ENCODE measurements at regions not wholly inside any gene's neighbourhood (a gene's known extent, or its start where the extent isn't known, plus 50 kb on each side); places are given as distances from the start of the nearest gene placed in this dataset.

DNA sequence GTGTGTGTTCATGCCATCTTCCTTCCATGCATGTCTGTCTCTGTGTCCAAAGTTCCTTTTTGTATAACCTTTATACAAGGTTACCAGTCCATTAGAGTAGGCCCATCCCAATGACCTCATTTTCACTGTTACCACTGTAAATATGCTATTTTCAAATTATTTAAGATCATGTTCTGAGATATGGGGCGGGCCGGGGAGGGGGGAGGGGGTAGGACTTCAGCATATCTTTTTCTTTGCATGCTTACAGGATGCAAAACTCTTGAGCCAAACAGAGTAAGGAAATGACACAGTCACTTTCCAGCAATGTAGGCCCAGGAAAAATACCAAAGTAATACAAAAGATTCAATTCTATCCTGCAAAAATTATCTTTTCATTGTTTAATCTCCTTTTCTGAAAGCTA is 124.1 kb upstream of the HNRNPA3 start:
- DNase-seq = no peak

GRCh38 chr2:177090967-177091366 is 121.6 kb upstream of the HNRNPA3 start:
- no peak for DNase-seq

DNA sequence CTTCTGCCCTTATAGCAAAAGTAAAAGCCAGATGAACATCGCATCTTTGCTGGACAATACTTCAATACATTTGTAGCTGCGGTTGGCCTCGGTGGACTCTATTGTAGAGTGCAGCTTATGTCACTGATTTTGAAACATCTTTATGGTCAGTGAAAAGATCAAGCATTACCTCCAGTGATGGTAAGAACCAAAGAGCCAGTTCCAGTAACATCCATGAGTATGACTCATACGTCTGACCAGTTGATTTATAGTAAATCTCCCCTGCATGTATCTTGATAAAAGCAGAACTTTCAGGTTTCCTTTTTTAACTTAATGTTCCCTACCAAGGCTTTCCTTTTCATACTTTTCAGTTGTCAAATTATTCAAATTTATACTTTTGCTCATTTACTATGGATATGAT is 119.2 kb upstream of the HNRNPA3 start:
- no peak for DNase-seq

GRCh38 chr2:177098001-177098613 is 114.5 kb upstream of the HNRNPA3 start:
- DNase-seq = no peak

GRCh38 chr2:177101930-177102329 is 110.7 kb upstream of the HNRNPA3 start:
- no peak for DNase-seq

- DNase-seq = peak; percentile 11
Measured at GRCh38 chr2:177106212-177106611, 106.4 kb upstream of the HNRNPA3 start.

DNA sequence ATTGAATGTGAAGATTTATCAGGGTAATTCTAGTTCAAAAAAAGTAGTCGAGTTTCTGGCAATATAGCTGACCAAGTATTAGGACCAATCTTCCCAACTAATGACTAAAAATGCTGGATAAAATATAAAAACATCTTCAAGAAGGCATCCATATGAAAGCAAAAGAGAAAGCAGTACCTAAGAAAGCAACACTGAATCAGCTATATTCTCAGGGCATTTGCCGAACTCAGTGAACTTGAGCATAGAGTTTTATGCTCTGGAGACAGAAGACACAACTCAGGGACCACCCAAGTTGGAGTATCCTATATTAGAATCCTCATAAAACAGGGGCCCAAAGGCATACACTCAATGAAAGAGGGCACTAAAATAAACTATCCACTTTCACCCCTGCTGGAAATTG is 103.7 kb upstream of the HNRNPA3 start:
- no peak for DNase-seq

- DNase-seq = no peak
Measured at GRCh38 chr2:177114712-177115111, 97.9 kb upstream of the HNRNPA3 start.

DNA sequence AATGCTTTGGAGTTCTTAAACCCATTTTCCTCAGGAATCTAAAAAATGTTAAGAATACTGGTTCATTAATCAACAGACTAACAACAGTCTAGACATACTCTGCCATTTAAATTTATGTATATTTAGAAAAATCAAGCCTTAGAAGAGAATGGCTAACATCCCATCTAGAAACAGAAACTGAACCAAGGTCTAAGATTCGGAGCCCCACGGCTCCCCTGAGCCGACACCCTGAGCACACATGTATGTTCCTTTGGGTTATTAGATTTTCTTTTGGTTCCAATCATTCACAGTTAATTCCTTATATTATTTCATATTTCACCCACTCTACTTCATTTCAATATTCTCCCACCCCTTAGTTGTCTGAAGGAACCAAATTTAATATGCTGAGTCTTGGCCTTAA is 94.8 kb upstream of the HNRNPA3 start:
- no peak for DNase-seq

GRCh38 chr2:177118636-177119035 is 94.0 kb upstream of the HNRNPA3 start:
- DNase-seq = no peak

GRCh38 chr2:177119099-177119498 is 93.5 kb upstream of the HNRNPA3 start:
- DNase-seq = no peak

DNA sequence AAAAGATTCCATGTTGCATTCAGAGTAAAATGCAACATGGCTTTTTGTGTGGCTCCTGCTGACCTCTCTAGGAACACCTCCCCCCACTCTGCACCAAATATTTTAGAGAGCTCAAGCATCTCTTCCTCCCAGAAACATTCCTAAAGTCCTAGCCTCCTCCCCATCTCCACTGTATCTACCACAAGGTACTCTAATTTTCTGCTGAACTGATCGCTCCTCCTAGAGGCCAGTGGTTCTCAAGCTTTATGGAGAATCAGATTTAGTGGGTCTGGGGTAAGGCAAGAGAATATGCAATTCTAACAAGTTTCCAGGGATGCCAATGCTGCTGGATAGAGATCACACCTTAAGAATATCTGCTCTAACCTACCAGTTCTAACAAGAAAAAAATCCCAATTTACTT is 89.5 kb upstream of the HNRNPA3 start:
- DNase-seq = no peak

- DNase-seq = no peak
Measured at GRCh38 chr2:177124371-177124770, 88.2 kb upstream of the HNRNPA3 start.

GRCh38 chr2:177127821-177128220 is 84.8 kb upstream of the HNRNPA3 start:
- DNase-seq = no peak

GRCh38 chr2:177129610-177130009 is 83.0 kb upstream of the HNRNPA3 start:
- no peak for DNase-seq

DNA sequence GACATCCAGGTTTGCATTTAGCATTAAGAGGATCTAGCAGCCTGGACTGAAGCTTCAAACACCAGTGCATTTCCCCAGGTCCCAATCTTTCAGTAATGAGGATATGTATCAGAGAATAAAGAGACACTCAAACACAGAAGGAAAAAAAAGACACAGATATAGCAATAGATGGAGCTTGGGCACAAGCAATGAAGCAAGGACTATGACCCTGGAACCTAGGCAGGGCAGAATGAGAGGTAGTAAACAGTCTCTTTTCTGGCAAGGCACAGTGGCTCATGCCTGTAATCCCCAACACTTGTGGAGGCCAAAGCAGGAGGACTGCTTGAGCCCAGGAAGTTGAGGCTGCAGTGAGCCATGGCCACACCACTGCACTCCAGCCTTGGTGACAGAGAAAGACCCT is 80.7 kb upstream of the HNRNPA3 start:
- DNase-seq = no peak

- DNase-seq = no peak
Measured at GRCh38 chr2:177138823-177139222, 73.8 kb upstream of the HNRNPA3 start.

DNA sequence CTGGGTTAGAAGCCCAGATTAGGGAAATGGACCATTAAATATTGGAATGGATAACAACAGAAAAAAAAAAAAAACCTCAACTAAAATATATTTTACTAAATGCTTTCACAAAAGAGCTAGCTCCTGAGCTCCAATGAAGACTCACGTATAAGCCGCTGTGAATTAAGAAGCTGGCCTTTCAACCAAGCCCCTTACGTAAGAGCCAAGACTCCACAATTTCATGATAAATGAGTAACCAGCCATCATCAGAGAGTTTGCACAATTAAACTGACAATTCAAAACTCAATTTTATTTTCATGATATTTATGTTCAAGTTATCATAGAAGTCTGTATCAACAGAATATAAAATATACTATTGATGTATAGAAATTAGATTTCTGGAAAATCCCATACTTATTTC is 70.7 kb upstream of the HNRNPA3 start:
- DNase-seq = no peak

DNA sequence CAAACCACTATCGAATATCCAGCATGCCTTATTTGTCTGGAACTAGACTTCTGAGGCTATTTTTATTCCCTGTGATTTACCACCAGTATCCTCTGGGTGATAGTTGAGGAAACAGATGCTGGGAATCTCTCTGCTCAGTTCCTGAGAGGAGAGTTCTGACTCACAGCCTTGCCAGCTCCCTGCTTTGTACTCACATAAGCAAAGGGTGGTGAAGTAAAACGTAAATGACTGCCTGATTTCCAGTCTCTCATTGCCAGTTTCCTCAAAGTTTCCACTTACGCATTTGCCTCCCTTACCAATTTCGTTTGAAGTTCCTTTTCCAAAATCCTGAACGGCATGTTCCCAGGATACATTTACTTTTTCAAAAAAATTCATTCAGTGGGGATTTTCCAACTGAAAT is 69.2 kb upstream of the HNRNPA3 start:
- DNase-seq = no peak

GRCh38 chr2:177147093-177147694 is 65.4 kb upstream of the HNRNPA3 start:
- DNase-seq = peak; percentile 61

DNA sequence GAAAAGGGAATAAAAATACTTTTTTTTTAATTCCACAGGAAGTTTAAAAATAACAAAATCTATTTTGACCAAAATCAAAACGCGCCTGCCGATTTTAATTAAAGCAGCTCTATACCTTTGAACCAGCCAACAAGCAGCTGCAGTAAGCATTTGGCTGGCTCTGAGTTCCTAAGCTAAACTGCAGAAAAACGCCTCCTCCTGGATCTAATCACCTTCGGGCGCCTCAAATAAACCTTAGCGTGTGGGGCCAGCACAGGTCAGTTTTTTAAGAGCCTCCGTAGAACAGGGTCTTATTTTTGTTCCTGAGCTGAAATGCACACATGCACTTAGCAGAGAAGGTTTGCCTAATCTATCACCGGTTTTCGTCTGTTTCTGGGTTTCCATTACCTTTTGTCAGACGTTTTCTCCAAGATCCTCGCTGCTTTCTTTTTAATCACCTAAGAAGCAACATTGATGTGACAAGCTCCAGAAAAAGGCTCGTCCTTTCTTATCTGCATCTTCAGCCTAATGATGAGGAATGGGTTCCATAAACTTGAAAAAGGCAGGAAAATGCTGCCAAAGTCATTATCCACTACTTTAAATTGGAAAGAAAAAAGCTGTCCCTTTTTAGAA is 64.7 kb upstream of the HNRNPA3 start:
- no peak for DNase-seq

- DNase-seq = peak; percentile 83
Measured at GRCh38 chr2:177148477-177149154, 64.0 kb upstream of the HNRNPA3 start.

DNA sequence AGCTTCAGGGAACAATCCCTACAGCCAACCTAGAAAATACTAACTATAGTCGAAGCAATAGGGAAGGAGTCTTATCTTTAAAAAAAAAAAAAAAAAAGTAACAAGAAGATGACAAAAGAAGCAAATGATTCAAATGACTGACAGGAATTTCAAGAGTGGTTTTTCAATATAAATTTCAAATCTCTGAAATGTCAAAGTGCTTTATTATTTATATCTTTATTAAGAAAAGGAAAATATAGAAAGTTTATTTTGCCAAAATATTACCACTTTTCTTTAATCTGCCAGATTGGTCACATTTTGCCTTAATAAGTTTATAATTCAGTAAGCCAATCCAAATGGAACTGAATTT is 63.5 kb upstream of the HNRNPA3 start:
- DNase-seq = no peak

- no peak for DNase-seq
Measured at GRCh38 chr2:177153805-177154204, 58.8 kb upstream of the HNRNPA3 start.
